H54 (cell line): ENCODE measurements at regions not wholly inside any gene's neighbourhood (a gene's known extent, or its start where the extent isn't known, plus 50 kb on each side); places are given as distances from the start of the nearest gene placed in this dataset.
"Not testable (repeated sequence)": the region's sequence is repeated elsewhere in the genome, so short reads cannot be mapped to it uniquely, and the experiment has no call there.

Source experiments
- DNase-seq: peaks from one replicate; pipeline ENCODE4 v3.0.0; 2011; ENCODE audit warnings: low spot score, mixed read lengths; ENCODE audit not compliant: insufficient read length
- FAIRE-seq: peaks from 3 replicates; lab custom pipeline; 2011; peaks lifted over from hg19 to GRCh38; lab: Jason Lieb, UNC
- POLR2A ChIP-seq: IDR thresholded peaks from 2 replicates; pipeline ENCODE4 v1.6.1; 2011; ENCODE audit warnings: low read depth, mild to moderate bottlenecking, low read length

DNA sequence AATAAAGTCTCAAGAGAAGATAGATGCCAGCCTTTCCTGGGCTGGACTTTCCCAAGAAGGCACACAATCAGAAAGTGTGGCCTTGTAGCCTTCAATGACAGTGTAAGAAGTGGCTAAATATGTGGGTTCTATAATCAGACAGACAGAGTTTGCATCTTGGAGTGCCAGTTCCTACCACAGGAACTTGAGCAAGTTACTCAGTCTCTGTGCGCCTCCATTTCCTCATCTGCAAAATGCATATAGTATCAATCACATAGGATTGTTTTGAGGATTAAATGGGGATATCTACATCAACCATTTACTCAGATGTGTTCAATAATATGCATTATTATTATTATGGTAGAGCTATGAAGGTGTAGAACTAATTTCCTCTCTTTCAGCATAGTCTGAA is 176.8 kb upstream of the PTBP2 start:
- no peak for FAIRE-seq
- TF ChIP-seq POLR2A, result no peak
- no peak for DNase-seq

DNA sequence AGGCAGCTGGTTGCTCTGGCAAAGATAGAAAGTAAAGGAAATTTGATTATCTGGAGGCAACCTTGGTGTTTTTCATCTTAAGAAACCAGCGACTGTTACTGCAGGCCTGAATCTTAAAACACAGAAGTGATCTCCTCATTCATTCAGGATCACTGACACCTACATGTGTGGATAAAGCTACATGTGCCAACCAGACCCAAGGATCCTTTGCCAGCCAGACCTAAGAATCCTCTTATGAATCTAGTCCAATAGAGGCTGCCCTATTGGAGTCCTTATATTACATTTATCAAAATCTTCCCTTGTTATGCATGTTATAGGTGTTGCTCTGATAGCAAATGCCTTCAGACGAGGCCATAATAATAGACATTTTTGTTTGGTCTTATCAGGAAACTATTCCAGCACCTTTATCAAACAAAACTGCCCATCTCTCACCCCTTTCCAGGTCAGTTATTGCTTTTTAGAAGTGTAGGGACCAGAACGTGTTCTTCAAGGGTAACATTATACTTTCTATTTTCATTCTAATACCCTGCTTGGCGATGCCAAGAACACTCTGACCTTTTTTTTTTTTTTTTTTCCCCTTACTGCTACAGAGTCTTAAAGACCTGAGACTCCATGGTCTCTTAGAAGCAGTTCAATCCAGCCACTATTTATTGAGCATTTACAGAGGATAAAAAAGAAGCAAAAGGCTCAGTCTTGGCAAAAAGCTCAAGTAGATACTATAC is 175.5 kb upstream of the PTBP2 start:
- DNase-seq (no peak), FAIRE-seq (no peak)
- no peak for TF ChIP-seq POLR2A

DNA sequence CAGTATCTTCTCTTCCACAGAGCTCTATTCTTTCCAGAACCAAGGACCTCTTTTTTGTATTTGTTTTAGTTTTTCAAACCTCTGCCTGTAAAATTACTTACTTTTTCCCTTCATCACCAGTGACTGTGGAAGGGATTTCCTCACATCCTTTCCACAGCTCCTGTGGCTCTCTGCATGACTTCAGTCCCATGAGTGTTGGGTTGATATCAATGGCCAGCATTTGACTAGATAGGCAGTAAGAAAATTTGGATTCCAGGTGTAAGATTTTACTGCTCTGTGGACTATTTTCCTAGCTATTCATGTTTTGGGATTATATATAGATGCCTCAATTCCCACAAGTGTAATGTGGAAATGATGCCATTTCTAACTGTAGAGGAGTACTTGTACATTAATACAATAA is 171.5 kb upstream of the PTBP2 start:
- no peak for TF ChIP-seq POLR2A
- FAIRE-seq (no peak), DNase-seq (no peak)

DNA sequence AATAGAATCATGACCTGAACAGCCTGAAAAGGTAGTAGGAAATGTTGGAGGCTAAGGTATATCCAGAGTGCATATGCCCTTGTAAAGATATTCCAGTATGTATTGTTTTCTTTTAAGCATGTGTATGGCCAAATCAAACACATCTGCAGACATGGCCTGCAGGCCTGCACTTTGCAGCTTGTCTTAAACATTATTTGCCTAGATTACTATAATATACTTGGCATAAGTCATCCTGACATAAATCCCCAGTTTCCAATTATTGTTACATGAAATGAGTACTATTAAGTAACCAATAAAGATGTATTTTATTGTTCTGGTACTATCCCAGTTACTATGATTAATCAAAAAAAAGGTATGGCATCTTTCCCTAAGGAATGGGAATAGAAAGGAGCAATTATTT is 169.1 kb upstream of the PTBP2 start:
- no peak for DNase-seq
- no peak for FAIRE-seq
- TF ChIP-seq POLR2A, result no peak

DNA sequence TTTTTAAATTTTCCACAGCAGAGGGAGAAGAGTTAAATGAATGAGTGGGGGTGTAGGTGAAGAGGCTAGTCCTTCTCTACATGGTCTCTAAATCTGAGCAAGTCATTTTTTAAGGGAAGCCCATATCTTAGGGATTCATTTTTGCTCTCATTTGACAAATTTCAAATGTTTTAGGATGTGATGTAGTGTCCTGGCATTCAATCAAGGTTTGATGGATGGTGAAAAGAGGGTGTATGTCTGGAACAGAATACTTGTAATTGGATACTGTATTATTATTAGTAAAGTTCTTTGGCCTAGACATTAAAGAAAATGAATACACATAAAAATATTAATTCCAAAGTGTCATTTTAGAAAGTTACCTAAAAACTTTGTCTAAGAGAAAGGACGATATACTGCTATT is 167.8 kb upstream of the PTBP2 start:
- FAIRE-seq (no peak), DNase-seq (no peak)
- TF ChIP-seq POLR2A, result no peak

DNA sequence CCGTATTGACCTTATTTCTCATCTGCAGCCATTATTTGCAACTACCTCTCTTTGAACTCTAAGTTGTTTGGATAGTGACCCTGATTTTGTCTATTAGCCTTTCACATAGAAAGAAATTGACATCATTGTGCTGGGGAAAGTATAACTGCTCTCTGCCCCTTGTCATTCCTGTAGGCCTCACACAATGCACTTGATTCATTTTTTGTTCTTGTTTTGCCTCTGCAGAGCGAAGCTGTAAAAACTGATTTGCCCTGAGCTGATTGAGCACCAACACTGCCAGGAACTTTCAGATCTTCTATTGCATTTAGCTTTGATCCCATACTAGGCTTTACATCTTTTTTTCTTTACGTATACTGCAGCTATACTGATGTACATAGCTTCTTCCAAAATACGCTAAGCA is 167.2 kb upstream of the PTBP2 start:
- FAIRE-seq, result no peak
- TF ChIP-seq POLR2A, result no peak
- no peak for DNase-seq

DNA sequence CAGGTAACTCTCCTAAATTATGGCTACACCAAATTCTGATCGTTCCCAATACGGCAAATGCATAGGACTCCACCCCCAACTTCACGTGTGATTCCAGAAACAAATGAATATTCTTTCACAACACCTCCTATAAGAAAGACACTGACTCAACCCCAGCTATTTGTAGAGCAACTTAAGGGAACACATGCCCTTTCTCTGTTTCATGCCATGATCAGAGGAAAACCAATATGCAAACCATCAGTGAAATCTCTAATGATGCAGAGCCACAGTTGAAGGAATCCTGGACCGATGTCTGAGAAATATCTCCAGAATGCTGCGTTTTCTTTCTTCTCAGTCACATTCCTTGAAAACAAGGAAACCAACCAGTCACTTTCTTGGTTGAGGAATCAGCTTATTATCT is 164.2 kb upstream of the PTBP2 start:
- FAIRE-seq (no peak), DNase-seq (no peak)
- TF ChIP-seq POLR2A, result no peak

DNA sequence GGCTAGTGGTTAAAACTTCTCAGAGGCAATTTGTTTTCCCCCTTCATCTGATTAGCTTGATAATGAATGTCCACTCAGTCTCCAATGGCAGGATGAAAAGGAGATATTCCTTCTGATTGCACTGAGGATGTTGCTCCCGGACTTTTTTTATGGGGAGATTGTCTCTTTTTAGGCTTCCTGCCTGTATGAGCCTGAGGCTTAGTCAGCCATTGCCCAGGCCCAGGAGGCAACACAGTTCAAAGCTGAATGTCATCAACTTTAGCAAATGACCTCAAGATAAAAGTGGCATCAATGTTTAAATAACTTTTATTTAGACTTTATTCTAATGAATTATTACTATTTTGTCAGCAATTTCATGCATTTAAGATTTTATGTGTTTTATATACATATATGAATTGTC is 162.9 kb upstream of the PTBP2 start:
- no peak for TF ChIP-seq POLR2A
- DNase-seq (no peak), FAIRE-seq (no peak)

DNA sequence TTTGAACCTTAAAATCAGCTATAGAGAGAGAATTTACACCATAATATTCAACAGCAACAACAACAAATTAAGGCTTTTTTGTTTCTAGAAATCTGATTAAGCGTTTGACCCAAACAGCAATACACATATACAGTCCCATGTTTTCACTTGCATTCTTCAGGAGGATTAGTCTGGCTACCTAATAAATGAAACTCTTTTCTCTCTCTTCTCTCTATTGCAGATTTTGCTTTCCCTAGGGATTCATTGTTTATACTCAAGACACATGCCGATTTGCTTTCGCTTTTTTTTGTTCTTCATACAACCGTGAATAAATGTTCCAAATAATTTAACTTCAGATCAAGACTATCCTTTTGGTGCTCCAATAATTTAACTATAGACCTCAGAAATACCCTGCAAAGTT is 162.4 kb upstream of the PTBP2 start:
- TF ChIP-seq POLR2A, result no peak
- DNase-seq (no peak), FAIRE-seq (no peak)

DNA sequence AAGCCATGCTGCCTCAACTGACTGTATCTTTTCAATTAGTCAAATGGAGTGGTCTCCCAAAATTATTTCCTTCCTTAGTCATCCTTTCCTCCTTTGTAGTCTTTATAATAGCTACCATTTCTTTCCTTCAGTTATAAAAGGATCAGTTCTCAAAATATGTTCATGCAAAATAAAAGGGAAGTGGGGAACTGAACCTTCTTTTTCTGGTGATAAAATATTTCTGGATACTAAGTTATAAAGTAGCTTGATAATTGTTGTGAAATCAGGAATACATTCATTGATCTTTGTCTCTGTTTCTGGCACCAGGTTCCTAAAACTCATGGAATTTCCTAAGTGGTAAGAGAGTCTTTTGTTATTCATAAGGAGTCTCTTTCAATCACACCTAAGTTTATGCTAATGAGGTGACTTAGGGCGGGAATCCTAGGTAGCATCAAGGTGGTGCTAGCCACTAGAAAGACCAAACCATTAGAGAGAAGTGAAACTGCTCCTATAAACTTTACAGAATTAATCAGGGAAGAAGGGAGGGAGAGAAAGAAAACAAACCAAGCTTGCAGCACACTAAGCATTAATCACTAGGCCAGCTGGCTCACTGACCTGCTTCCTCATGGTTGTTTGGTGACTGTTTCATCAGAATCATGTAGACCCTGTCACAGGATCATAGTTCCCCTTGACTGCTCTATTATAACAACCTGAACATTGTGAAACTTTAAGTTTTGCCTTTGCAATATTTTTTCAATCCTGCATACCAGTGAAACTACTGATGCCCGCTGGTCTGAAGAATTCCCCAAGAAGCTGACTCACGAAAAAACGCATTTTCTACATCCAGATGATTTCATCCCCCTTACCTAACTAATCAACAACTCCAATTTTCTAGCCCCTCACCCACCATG is 161.6 kb upstream of the PTBP2 start:
- DNase-seq, result peak; percentile 8
- peak; percentile 98 for FAIRE-seq
- no peak for TF ChIP-seq POLR2A

DNA sequence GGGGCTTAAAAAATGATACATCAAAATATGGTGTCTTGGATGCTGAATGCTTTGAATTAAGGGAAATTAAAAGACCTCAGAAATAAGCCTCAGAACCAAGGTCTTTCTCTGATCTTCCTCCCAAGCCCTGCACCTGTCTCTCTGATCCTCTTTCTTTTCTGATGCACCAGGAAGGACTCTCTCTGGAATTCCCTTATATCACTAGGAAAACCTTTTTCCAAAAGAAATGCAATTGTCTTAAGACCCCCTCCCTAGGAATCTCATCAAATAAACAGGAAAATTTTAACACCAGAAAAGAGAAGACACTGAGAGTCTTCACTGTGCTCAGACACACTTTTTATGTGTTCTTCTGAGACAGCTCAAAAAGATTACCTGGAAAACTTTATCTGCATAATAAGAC is 159.5 kb upstream of the PTBP2 start:
- FAIRE-seq, result no peak
- no peak for DNase-seq
- TF ChIP-seq POLR2A, result no peak

DNA sequence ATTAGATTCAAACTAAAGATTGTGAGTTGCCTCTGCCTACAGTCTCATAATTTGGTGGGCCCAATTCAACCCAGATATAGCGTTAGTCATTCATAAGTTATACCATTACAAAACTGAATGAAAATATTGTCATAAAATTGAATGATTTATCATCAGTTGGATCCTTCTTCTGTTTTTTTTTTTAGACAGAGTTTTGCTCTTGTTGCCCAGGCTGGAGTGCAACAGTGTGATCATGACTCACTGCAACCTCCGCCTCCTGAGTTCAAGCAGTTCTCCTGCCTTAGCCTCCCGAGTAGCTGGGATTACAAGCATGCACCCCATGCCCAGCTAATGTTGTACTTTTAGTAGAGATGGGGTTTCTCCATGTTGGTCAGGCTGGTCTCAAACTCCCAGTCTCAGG is 157.2 kb upstream of the PTBP2 start:
- FAIRE-seq, DNase-seq: not testable (repeated sequence)

DNA sequence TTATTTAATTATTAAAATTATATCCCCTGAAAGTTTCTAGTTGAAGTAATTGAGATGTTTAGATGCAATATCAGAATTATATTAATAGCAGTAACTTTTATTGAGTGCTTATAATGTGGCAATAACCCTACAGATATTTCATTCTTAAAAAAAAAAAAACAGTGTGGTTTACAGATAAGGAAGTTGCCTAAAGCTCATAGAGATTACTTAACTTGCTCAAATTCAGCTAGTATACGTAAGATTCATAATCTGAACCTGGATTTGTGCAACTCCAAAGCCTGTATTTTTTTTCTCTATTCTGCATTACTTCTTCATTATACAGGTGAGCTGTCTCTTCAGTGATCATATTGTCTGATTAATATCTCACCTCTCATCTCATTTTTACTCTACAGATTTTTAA is 156.0 kb upstream of the PTBP2 start:
- DNase-seq, result no peak
- no peak for FAIRE-seq

DNA sequence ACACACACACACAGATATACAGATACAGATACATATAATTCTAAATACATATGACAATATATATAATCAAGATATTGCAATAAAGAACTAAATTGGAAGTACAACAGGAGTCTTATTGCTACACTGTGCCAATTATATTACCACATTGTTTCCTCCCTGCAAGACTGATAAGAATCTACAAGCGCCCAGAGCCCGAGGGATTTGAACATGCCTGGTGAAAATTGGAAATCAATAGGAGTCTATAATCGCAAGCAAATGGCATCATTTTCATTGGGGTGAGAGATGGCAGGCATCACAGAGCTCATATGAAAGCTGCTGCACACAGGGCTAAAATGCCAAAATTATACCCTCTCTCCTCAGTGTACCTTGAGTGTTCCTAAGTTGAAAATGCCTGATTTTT is 152.9 kb upstream of the PTBP2 start:
- FAIRE-seq (no peak), DNase-seq (no peak)
- no peak for TF ChIP-seq POLR2A

More for the DNA sequence above, 156.0 kb upstream of the PTBP2 start:
- TF ChIP-seq POLR2A, result no peak

DNA sequence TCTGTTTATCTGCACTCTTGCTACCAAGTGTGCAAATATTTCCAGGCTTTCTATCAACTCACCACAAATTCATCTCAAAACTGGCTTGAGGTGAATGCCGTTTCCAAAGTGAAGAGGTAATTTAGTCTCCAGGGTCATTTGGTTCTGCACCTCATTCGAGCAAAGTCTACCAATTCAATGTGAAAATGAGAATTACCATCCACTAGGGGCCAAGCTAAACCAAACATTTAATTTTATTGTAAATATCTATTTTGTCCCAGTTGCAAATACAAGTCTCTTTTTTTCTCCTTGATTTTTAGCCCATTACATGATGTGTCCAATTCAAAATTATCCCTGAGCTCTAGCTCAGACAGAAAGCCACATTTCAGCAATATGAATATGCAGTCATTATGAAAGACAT is 152.3 kb upstream of the PTBP2 start:
- TF ChIP-seq POLR2A, result no peak
- FAIRE-seq, result peak; percentile 11

DNA sequence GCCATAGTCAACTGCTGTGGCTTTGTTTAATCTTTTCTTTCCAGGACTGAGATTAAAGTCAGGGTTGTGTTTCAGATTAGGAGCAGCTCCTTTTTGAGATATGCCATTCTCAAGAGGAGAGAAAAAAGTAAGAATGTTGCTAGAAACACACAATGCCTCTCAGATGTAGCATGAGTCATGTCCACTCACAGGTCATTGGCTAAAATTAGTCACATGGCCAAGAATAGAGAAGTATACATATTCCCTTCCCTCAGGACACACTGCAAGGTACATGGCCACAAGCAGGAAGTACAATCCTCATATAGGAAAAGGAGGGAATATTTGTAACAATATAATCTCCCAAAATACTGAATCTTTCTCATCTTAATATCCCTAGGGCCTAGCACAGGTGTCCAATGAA is 141.9 kb upstream of the PTBP2 start:
- no peak for FAIRE-seq
- no peak for TF ChIP-seq POLR2A
- DNase-seq, result no peak

More for the DNA sequence above, 152.3 kb upstream of the PTBP2 start:
- DNase-seq, result no peak
